NCI-H1436 (cell line): ENCODE measurements at regions not wholly inside any gene's neighbourhood (a gene's known extent, or its start where the extent isn't known, plus 50 kb on each side); places are given as distances from the start of the nearest gene placed in this dataset.

Experiments
- DNase-seq: peaks from one replicate; lab custom pipeline; 2025; lab: John Stamatoyannopoulos, UW

- DNase-seq: no peak
Observed at GRCh38 chr4:137067735-137068134, 464.6 kb downstream of the PCDH18 start.

DNA sequence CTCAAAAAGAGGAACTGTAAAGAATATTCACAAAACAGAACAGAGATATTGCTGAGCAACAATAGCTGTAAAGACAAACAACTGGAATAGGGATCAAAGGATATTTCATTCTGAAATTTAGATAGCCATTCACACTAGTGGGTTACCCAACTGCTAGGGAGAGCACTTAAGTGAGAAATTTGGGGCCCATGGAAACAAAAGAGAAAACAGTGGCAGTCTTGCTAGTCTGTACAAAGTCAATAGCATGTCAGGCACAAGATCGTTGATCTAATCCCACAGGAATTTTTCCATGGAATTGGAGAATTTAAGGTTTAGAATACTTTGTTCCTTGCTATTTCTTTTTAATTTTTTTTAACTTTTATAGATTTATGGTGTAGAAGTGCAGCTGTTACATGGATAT, 467.0 kb downstream of the PCDH18 start:
- no peak for DNase-seq

GRCh38 chr4:137063961-137064360, 468.3 kb downstream of the PCDH18 start:
- DNase-seq: no peak

DNA sequence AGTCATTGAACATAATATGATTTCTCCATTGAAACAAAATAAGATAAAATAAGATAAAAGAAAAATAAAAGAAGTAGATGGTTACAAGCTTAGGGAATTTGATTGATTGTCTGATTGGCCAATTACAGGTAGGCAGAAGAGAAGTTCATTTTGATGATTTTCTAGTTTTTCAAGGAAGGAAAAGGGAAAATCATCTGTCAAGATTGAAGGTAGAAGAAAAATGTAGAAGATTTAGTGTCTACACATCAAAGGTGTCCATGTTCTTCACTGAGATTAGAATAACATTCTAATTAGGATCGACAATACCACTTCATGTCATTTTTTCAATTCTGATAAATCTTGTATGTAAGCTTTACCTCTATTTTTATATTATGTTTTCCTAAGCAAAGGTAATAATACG, 489.1 kb downstream of the PCDH18 start:
- DNase-seq: no peak

DNA sequence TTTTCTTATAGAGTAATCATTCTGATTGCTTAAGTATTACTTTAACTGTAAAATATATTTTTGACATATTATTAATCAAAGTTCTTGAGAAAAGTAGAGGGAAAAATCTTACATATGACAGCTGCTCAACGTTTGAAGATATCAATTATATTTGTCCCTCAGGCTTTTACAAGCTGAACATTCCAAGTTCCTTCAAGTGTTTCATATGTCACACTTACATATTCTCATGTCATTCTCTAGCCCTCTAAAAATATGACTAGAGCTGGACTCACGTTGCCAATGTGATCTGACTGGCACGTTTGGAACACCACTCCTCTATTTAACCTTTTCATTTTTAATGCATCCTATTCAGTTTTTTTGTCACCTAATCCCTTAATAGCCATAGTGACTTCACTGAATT, 492.9 kb downstream of the PCDH18 start:
- no peak for DNase-seq

- DNase-seq: peak; percentile 9
Observed at GRCh38 chr4:137032222-137032621, 500.1 kb downstream of the PCDH18 start.

GRCh38 chr4:137029026-137029425, 503.3 kb downstream of the PCDH18 start:
- no peak for DNase-seq

- DNase-seq: no peak
Observed at GRCh38 chr4:137025484-137026059, 506.7 kb downstream of the PCDH18 start.

DNA sequence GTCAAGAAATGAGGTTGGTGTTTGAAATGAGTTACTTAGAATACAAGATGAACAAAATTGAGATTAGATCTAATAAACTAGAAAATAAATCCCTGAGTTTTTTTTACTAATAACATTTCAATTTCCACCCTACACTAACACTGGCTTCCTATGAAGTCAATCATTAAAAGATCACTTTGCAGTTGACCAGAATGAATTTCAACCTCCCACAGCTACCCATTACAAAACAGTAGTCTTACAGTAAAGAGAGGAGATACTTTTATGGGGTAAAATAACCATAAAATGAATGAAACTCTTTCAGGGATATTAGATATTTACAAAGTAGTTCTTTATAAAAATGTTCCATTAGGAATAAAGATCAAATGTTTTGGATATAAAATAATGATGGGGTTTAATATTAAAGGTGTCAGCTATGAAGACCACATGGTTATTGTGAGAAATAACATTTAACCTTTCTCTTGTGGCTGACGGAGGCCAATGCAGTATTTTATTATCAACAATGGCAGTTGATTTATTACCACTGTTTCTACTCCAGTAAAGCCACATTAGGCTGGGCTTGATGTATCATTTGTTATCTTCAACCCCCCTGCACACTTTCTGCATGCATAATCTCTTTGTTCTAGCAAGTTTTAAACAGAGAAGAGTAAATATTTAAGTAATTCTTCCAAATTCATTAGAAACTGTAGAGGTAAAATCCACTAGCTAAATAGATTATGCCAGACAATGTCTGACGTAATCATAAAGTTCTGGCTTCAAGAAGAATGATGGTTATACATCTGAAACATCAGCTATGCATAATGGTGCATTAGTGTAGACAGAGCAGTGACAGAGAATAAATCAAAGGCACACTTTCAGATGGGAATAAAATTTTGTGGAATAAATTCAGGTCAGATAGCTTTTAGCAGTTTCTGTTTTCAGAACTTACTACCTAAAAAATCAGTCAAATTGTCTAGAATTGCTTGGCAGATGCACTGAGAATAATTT, 516.6 kb downstream of the PCDH18 start:
- DNase-seq: no peak

DNA sequence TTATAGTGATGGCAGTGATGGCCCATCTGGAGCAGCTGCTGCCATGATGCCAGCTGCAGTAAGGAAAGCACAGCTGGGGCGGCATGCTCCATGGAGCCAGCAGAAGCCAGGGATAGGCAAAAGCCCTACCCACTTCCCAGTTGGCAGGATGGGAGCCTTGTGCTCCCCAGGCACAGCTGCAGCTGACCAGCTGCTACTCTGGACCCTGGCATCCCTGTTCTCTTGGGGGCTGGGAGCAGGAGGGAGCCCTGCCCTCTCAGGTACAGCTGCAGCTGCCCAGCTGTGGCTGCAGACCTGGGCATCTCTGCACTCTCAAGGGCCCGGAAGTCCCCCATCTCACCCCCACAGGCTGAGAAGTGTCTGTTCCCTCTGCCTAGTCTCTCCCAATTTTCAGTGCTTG, 531.9 kb downstream of the PCDH18 start:
- DNase-seq: no peak

GRCh38 chr4:136992032-136992431, 540.3 kb downstream of the PCDH18 start:
- DNase-seq: no peak

DNA sequence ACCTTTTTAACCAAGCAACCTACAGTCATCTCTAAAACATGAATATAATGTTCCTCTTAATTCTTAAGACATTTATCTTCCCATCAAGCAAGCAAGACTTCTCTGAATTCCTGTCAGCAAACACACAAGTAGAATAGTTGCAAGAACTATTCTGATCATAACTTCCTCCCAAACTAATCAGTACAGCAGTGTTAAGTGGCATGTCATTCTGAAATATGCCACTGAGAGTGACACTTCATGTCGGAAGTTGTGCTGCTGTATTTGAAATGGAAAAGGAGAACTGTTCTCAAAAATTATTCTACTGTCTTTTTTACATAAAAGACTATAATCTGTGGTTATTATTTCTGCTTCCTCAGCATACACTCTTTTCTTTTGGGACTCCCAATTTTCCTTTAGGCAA, 546.6 kb downstream of the PCDH18 start:
- DNase-seq: no peak

GRCh38 chr4:136967069-136967468, 565.2 kb downstream of the PCDH18 start:
- DNase-seq: no peak

GRCh38 chr4:136965478-136965877, 566.8 kb downstream of the PCDH18 start:
- DNase-seq: no peak

- no peak for DNase-seq
Observed at GRCh38 chr4:136962868-136963267, 569.4 kb downstream of the PCDH18 start.

DNA sequence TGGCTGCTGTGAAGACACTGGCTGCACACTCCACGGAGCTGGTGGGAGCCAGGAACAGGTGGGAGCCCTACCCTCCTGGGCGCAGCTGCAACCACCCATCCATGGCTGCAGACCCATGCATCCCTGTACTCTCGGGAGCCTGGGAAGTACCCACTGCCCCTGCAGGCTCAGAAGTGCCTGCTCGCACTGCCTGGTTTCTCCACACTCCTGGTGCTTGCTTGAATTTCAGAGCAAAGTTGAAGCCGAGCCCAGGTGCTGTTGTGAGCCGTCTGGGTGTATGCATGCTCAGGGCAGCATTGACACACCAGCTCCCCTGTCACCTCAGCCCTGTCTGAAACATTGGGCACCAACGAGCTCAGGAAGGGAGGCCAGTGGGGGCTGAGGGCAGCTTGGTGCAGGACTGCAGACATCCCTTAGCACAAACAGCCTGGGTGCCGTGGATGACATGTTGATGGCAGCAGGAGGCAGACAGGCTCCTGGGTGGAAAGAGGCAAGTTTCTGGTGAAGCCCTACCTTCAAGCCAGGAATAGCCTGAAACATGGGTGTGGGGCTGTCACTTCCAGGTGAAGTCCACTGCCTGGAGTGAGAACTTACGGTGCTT, 585.9 kb downstream of the PCDH18 start:
- DNase-seq: no peak

DNA sequence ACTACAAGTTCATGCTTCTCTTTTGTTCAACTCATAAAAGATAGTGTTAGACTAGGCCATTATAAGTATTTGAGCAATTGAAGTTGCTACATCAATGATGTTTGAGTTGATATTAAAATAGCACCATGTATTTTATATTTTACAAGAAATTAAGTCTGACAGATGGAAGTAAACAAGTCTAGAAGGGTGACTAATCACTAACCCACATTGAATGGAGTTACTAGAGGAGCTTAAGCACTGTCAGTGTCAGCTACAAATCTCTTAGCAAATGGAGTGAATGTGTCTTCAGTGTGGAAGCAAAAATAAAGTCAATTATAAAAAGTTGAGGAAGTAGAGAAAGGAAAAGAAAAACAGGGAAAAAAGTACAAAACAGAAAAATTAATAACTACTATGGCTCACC, 592.5 kb downstream of the PCDH18 start:
- no peak for DNase-seq

GRCh38 chr4:136935871-136936270, 596.4 kb downstream of the PCDH18 start:
- DNase-seq: no peak

GRCh38 chr4:136935305-136935704, 597.0 kb downstream of the PCDH18 start:
- DNase-seq: no peak

- no peak for DNase-seq
Observed at GRCh38 chr4:136934601-136935000, 597.7 kb downstream of the PCDH18 start.

DNA sequence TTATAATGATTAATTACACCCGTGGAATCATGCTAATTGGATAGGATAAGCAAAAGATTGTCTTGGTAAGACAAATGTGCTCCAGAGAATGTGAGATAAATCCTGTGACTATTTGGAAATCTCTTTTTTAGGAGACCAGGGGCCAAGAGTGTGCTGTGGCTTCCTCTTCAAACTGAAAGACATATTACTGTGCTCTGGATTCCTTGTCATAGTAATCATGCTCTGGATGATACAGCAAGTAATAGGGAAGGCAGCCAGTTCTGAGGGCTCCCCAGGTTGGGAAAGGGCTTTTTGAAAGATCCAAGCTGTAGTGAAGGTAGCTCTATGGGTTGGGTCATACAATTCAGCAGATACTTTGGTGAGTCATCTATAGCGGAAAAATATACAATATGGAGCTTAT, 600.5 kb downstream of the PCDH18 start:
- DNase-seq: no peak

DNA sequence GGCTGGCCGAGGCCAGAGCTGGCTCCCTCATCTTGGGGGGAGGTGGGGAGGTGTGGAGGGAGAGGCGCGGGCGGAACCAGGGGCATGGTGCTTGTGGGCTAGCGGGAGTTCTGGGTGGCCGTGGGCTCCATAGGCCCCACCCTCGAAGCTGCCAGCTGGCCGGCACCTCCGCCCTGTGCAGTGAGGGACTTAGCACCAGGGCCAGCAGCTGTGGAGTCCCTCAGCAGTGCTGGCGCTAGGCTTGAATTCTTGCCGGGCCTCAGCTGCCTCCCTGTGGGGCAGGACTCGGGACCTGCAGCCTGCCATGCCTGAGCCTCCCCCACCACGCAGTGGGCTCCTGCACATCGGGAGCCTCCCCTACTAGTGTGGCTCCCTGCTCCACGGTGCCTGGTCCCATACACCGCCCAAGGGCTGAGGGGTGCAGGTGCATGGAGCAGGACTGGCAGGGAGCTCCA, 603.3 kb downstream of the PCDH18 start:
- DNase-seq: no peak

DNA sequence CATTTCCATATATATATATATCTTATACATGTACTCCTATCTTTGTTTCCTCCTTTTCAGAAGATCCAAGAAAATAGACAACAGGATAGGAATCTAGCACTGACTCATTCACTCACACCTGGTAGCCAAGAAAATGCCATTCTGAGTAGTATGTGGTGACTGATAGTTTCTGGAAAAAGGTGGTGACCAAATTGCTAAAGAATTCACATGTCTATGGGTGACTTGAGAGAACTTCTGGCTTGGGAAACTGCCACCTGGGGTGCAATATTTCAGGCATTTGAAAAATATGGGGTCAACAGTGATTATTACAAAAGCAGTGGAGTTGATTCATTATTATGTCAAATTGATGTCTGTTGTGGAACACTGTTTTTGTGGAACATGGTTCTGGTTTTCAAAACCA, 605.1 kb downstream of the PCDH18 start:
- DNase-seq: no peak
